ENCODE measurements at regions not wholly inside any gene's neighbourhood (a gene's known extent, or its start where the extent isn't known, plus 50 kb on each side); places are given as distances from the start of the nearest gene placed in this dataset.

DNA sequence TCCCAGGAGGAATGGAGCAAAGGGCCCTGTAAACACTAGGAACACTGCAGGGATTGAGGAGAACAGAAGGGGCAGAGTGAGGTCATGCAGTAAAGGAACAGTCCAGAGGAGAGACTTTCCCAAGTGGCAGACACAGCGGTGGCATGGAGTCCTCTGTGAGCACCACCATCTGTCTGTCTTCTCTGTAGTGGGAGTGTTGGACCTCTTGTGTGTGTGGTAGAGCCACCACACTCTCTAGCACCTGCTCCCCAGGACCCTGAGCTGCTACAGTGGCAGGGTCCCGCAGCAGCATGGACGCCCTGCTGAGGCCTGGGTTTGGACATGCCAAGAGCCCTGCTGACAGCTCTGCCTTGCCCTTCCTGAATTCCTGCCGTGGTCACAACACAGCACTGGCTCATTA lies 75.7 kb upstream of the LARP1 start:
- no peak for TF ChIP-seq FOXM1 (IDR thresholded peaks at IDR 0.05; ENCODE audit: borderline replicate concordance, low read depth)
- no peak for TF ChIP-seq CEBPB (IDR thresholded peaks at IDR 0.05)
- TF ChIP-seq, protein P1, sequence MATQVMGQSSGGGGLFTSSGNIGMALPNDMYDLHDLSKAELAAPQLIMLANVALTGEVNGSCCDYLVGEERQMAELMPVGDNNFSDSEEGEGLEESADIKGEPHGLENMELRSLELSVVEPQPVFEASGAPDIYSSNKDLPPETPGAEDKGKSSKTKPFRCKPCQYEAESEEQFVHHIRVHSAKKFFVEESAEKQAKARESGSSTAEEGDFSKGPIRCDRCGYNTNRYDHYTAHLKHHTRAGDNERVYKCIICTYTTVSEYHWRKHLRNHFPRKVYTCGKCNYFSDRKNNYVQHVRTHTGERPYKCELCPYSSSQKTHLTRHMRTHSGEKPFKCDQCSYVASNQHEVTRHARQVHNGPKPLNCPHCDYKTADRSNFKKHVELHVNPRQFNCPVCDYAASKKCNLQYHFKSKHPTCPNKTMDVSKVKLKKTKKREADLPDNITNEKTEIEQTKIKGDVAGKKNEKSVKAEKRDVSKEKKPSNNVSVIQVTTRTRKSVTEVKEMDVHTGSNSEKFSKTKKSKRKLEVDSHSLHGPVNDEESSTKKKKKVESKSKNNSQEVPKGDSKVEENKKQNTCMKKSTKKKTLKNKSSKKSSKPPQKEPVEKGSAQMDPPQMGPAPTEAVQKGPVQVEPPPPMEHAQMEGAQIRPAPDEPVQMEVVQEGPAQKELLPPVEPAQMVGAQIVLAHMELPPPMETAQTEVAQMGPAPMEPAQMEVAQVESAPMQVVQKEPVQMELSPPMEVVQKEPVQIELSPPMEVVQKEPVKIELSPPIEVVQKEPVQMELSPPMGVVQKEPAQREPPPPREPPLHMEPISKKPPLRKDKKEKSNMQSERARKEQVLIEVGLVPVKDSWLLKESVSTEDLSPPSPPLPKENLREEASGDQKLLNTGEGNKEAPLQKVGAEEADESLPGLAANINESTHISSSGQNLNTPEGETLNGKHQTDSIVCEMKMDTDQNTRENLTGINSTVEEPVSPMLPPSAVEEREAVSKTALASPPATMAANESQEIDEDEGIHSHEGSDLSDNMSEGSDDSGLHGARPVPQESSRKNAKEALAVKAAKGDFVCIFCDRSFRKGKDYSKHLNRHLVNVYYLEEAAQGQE (IDR thresholded peaks at IDR 0.05; ENCODE audit: low read depth), result no peak
- TF ChIP-seq, protein P2, sequence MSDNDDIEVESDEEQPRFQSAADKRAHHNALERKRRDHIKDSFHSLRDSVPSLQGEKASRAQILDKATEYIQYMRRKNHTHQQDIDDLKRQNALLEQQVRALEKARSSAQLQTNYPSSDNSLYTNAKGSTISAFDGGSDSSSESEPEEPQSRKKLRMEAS (IDR thresholded peaks at IDR 0.05), result no peak
- no peak for TF ChIP-seq ZBTB7A (IDR thresholded peaks at IDR 0.05; ENCODE audit: low read depth)
- TF ChIP-seq TCF12 (IDR thresholded peaks at IDR 0.05; ENCODE audit: low read depth), result no peak
- no peak for TF ChIP-seq EP300 (IDR thresholded peaks at IDR 0.05; ENCODE audit: borderline replicate concordance)
- TF ChIP-seq TAF1 (IDR thresholded peaks at IDR 0.05; ENCODE audit: low read depth), result no peak

DNA sequence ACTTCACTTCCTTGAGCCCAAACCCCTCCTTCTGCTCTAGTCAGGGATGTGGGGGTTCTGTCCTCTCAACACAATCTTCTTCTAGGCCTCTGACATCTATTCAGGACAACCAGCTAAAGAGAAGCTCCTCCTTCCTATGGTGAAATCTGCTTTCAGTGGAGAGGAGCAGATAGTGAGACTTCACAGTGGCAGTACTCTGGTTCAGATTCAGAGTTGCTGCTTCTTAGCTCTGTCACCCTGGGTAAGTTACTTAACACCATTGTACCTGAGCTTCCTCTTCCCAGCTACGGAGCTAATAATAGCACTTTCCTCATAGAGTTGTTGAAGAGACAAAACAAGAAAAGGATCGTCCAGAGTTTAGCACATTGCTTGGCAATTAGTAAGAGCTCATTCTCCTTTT lies 77.3 kb upstream of the LARP1 start:
- no peak for TF ChIP-seq YY1 (IDR thresholded peaks at IDR 0.05; ENCODE audit: low read depth)
- no peak for TF ChIP-seq TCF12 (IDR thresholded peaks at IDR 0.05; ENCODE audit: low read depth)
- TF ChIP-seq EGR1 (IDR thresholded peaks at IDR 0.05), result no peak

DNA sequence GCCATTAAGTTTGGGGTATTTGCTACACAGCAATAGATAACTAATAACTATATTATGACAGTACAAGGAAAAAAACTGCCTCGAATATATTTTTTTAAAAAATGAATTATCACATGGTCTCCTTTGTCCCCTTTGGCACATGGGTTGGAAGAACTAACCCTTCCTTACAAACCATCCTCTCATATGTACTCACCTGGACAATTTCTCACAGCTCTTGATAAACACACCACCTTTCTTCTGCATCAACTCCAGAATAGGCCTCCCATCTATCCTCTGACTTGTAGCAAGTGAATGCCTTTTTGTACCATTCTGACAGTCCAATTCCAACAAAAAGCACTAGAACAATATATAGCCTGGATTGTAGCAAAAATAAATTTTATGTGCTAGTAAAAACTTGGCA lies 78.7 kb upstream of the LARP1 start:
- TF ChIP-seq CREB1 (IDR thresholded peaks at IDR 0.05; ENCODE audit: low read depth), result no peak
- TF ChIP-seq, protein P3, sequence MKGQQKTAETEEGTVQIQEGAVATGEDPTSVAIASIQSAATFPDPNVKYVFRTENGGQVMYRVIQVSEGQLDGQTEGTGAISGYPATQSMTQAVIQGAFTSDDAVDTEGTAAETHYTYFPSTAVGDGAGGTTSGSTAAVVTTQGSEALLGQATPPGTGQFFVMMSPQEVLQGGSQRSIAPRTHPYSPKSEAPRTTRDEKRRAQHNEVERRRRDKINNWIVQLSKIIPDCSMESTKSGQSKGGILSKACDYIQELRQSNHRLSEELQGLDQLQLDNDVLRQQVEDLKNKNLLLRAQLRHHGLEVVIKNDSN (IDR thresholded peaks at IDR 0.05), result no peak
- no peak for TF ChIP-seq TCF12 (IDR thresholded peaks at IDR 0.05; ENCODE audit: low read depth)
- TF ChIP-seq YY1 (IDR thresholded peaks at IDR 0.05; ENCODE audit: low read depth), result no peak
- no peak for TF ChIP-seq RAD21 (IDR thresholded peaks at IDR 0.05; ENCODE audit: low read depth)
- TF ChIP-seq EP300 (IDR thresholded peaks at IDR 0.05; ENCODE audit: borderline replicate concordance), result no peak
- TF ChIP-seq NFIC (IDR thresholded peaks at IDR 0.05), result no peak
- TF ChIP-seq, protein P1 (IDR thresholded peaks at IDR 0.05; ENCODE audit: low read depth), result no peak
- no peak for TF ChIP-seq TAF1 (IDR thresholded peaks at IDR 0.05; ENCODE audit: low read depth)
- no peak for TF ChIP-seq FOXM1 (IDR thresholded peaks at IDR 0.05; ENCODE audit: borderline replicate concordance, low read depth)
- no peak for TF ChIP-seq CEBPB (IDR thresholded peaks at IDR 0.05)

DNA sequence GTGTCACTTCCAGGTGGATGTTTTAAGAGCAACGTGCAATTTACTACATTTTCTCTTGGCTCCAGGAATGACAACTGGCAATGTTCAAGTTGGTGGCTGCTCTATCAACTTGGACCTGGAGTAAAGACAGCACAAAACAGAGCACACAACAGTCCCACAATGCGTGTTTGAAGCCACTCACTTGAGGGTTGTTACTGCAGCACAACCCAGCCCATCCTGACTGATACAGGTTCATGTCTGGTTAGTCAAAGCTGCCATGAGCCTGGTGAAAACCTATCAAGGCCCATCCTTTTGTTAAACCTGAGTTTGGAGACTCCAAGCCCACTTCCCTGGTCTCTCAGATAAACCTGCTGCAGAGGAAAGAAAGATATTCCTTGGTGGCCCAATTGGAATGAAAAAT lies 81.1 kb upstream of the LARP1 start:
- no peak for TF ChIP-seq ZBTB7A (IDR thresholded peaks at IDR 0.05; ENCODE audit: low read depth)
- TF ChIP-seq, protein P2 (IDR thresholded peaks at IDR 0.05), result no peak
- no peak for TF ChIP-seq TEAD4 (IDR thresholded peaks at IDR 0.05)
- no peak for TF ChIP-seq RAD21 (IDR thresholded peaks at IDR 0.05; ENCODE audit: low read depth)
- TF ChIP-seq EP300 (IDR thresholded peaks at IDR 0.05; ENCODE audit: borderline replicate concordance), result no peak
- TF ChIP-seq, protein P1 (IDR thresholded peaks at IDR 0.05; ENCODE audit: low read depth), result no peak
- TF ChIP-seq FOXM1 (IDR thresholded peaks at IDR 0.05; ENCODE audit: borderline replicate concordance, low read depth), result no peak
- TF ChIP-seq CREB1 (IDR thresholded peaks at IDR 0.05; ENCODE audit: low read depth), result no peak
- TF ChIP-seq NFIC (IDR thresholded peaks at IDR 0.05), result no peak
- no peak for TF ChIP-seq YY1 (IDR thresholded peaks at IDR 0.05; ENCODE audit: low read depth)
- TF ChIP-seq, protein P3 (IDR thresholded peaks at IDR 0.05), result no peak
- TF ChIP-seq TAF1 (IDR thresholded peaks at IDR 0.05; ENCODE audit: low read depth), result no peak
- no peak for TF ChIP-seq TCF12 (IDR thresholded peaks at IDR 0.05; ENCODE audit: low read depth)
- no peak for TF ChIP-seq CEBPB (IDR thresholded peaks at IDR 0.05)
- TF ChIP-seq EGR1 (IDR thresholded peaks at IDR 0.05), result no peak

DNA sequence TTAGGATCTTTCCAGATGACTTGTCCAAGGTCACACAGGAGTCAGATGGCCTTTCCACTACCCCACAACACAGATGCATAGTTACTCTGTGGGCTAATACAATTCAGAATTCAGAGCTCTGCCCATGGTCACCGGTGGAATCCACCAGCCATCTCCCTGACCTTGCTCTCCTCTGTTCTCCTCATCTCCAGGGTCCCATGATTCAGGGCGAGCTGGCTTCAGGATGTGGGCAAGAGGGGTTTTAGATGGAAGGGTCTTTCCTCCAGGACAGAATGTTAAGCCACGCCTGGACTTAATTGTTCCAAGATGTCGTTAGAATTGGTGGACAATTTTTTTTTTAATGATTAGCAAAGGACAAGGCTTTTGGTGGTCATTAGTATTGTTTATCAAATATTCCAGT lies 81.7 kb upstream of the LARP1 start:
- no peak for TF ChIP-seq YY1 (IDR thresholded peaks at IDR 0.05; ENCODE audit: low read depth)
- TF ChIP-seq, protein P2 (IDR thresholded peaks at IDR 0.05), result no peak
- TF ChIP-seq, protein P3 (IDR thresholded peaks at IDR 0.05), result no peak
- TF ChIP-seq CEBPB (IDR thresholded peaks at IDR 0.05), result no peak
- no peak for TF ChIP-seq TEAD4 (IDR thresholded peaks at IDR 0.05)
- TF ChIP-seq TAF1 (IDR thresholded peaks at IDR 0.05; ENCODE audit: low read depth), result no peak
- no peak for TF ChIP-seq EP300 (IDR thresholded peaks at IDR 0.05; ENCODE audit: borderline replicate concordance)
- no peak for TF ChIP-seq ZBTB7A (IDR thresholded peaks at IDR 0.05; ENCODE audit: low read depth)
- no peak for TF ChIP-seq NFIC (IDR thresholded peaks at IDR 0.05)
- TF ChIP-seq EGR1 (IDR thresholded peaks at IDR 0.05), result no peak
- TF ChIP-seq CREB1 (IDR thresholded peaks at IDR 0.05; ENCODE audit: low read depth), result no peak
- TF ChIP-seq FOXM1 (IDR thresholded peaks at IDR 0.05; ENCODE audit: borderline replicate concordance, low read depth), result no peak
- TF ChIP-seq RAD21 (IDR thresholded peaks at IDR 0.05; ENCODE audit: low read depth), result no peak
- TF ChIP-seq, protein P1 (IDR thresholded peaks at IDR 0.05; ENCODE audit: low read depth), result no peak
- TF ChIP-seq TCF12 (IDR thresholded peaks at IDR 0.05; ENCODE audit: low read depth), result no peak
